Dedifferentiated amniotic fluid mesenchymal stem cell (primary cell): ENCODE measurements at regions not wholly inside any gene's neighbourhood (a gene's known extent, or its start where the extent isn't known, plus 50 kb on each side); places are given as distances from the start of the nearest gene placed in this dataset.

Source experiments
- DNase-seq: peaks from one replicate; pipeline ENCODE4 v3.0.0-alpha.2; 2016; ENCODE audit errors: extremely low spot score

GRCh38 chr5:97726106-97726505 is 543.1 kb upstream of the RIOK2 start:
- no peak for DNase-seq

DNA sequence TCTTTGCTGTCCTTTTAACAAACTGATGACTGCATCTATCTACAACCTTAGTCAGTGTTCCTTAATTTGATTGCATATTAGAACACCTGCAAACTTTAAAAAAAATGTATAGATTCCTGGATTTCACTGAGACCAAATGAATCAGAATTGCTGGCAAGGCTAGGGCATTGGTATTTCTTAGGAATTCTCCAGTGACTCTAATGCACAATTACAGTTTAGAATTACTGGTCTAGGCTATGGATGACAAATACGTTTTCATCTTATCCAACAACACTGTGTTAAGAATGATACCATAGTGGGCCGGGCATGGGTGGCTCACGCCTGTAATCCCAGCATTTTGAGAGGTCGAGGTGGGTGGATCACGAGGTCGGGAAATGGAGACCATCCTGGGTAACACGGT is 545.9 kb upstream of the RIOK2 start:
- no peak for DNase-seq

- DNase-seq: no peak
These were observed 546.9 kb upstream of the RIOK2 start for GRCh38 chr5:97729938-97730337.

DNA sequence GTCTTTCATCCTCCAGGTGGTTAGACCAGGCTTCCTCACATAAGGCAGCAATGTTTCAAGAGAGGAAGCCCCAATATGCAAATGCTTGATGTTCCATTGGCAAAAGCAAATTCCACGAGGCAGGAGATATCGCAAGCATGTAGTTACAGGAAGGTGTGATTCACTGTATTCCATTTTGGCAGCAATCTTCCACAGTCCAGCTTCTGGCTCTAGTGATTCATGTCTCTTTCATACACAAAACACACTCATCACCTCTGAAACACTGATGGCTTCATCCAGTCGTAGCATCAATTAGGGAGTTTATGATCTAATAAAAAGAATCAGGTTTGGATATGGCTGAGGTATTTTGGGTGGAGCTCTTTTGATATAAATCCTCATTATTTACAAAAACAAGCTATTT is 552.2 kb upstream of the RIOK2 start:
- DNase-seq: peak; percentile 19

- no peak for DNase-seq
These were observed 554.6 kb upstream of the RIOK2 start for GRCh38 chr5:97737608-97738007.

- DNase-seq: no peak
These were observed 562.8 kb upstream of the RIOK2 start for GRCh38 chr5:97745817-97746216.

- no peak for DNase-seq
These were observed 567.5 kb upstream of the RIOK2 start for GRCh38 chr5:97750576-97750975.

- no peak for DNase-seq
These were observed 568.5 kb upstream of the RIOK2 start for GRCh38 chr5:97751540-97751939.

GRCh38 chr5:97752871-97753270 is 569.8 kb upstream of the RIOK2 start:
- DNase-seq: no peak

- DNase-seq: no peak
These were observed 579.4 kb upstream of the RIOK2 start for GRCh38 chr5:97762483-97762882.

GRCh38 chr5:97764700-97765099 is 581.7 kb upstream of the RIOK2 start:
- no peak for DNase-seq

DNA sequence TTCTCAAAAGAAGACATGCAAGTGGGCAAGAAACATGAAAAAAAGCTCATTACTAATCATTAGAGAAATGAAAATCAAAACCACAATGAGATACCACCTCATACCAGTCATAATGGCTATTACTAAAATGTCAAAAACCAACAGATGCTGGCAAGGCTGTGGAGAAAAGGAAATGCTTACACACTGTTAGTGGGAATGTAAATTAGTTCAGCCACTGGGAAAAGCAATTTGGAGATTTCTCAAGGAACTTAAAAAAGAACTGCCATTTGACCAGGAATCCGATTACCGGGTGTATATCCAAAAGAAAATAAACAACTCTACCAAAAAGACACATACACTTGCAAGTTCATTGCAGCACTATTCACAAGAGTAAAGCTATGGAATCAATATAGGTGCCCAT is 595.4 kb upstream of the RIOK2 start:
- DNase-seq: no peak

- no peak for DNase-seq
These were observed 605.3 kb upstream of the RIOK2 start for GRCh38 chr5:97788369-97788768.

DNA sequence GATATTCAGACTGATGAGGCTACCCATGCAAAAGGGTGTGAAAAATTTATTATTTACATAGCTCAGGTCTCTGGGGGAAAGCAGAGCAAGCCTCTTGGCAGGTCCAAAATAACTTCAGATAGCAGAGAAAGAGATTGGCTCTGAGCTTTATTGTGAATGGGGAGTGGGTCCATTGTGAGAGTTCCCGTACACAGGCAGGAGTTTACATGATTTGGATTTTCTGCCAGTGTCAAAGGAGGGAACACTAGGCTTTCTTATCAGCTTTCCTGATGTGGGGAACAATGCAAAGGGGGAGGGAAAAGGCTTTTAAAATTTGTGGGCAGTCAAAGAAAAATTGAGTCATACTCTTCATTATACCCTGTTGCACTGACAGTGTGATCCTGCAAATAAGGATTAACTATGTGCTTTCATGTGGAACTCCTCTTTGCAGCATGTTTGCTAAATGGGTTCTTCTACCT is 615.0 kb upstream of the RIOK2 start:
- DNase-seq: no peak

DNA sequence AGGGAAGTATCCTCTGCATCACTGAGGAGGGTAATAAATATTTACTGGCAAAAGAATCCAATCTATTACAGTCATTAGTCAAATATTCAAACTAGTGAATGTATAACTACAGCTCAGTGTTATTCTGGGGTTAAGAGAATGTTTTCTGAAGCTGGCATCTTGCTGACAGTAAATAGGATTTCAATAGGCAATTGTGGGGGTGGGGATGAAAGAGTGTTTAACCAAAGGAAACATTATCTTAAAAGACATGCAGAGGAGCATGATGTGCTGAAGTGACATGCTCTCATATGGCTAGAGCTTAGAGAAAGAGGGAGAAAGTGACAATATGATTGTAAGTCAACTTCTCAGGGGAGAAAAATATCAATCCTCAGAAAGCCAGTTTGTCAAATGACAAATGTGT is 618.4 kb upstream of the RIOK2 start:
- no peak for DNase-seq

- no peak for DNase-seq
These were observed 637.1 kb upstream of the RIOK2 start for GRCh38 chr5:97820138-97820537.

GRCh38 chr5:97832645-97833296 is 649.7 kb upstream of the RIOK2 start:
- DNase-seq: no peak

DNA sequence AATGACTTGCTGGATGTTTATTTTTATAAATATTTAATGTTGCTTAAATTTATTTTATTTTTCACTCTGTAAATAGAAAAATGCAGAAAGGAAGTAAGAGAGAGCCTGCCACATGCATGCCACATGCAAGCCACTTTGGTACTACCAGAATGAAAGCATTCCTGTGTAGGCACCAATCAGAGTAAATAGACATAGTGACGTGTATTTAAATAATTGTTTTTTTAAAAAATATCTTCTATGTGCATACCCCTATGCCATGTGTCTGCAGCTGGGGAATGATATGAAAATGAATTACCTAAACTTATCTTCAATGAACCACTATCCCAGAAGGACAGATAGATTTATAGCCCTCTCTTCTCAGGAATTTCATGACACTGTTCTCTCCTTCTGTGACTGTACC is 651.5 kb upstream of the RIOK2 start:
- no peak for DNase-seq

DNA sequence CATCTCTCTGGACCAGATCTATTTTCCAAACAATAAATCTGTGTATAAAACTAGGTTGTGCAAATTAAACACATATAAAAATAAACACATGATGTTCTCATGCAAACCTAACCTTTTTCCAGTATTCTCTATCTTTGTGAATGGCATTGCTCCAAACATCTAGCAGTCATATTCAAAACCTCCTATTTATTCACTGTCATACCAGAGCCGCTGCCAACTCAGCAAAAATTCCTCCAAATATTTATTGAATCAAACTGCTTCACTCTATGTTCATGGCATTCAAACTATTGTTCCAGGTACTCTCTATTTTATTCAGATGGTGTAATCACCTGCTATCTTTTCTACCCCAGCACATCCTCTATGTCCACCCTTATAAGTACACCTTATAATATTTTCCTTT is 652.1 kb upstream of the RIOK2 start:
- no peak for DNase-seq

DNA sequence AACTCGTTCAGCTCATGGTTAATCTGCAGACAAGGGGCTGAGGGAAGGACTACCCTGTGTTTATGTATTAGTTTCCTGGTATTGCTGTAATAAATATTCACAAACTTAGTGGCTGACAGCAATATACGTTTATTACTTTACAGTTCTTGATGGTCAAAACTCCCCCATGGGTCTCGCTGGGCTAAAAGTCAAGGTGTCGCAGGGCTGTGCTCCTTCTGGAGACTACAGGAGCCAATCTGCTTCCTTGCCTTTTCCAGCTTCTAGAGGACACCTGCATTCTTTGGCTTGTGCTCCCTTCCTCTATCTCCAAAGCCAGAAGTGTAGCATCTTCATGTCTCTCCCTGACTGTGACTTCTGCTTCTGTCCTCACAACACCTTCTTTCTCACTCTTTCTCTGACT is 653.8 kb upstream of the RIOK2 start:
- DNase-seq: no peak

DNA sequence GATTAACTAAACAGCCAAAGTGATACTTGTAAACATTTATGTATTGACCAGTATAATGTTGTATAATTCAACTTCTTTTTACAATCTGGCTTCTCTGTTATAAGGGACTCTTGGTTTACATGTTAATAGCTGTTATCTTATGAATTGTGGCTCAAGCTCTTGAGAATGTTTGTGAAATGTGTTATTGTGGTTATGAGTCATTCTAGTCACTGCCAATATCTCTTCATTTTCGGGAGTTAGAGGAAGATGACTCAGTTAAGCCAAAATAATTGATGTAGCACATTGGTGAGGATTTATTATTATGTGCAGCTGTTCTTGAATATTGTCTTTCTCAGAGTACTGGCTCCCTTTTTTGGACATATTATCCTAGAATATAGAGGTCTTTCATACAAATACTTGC is 655.2 kb upstream of the RIOK2 start:
- DNase-seq: peak; percentile 89

GRCh38 chr5:97839341-97840086 is 656.5 kb upstream of the RIOK2 start:
- DNase-seq: no peak

DNA sequence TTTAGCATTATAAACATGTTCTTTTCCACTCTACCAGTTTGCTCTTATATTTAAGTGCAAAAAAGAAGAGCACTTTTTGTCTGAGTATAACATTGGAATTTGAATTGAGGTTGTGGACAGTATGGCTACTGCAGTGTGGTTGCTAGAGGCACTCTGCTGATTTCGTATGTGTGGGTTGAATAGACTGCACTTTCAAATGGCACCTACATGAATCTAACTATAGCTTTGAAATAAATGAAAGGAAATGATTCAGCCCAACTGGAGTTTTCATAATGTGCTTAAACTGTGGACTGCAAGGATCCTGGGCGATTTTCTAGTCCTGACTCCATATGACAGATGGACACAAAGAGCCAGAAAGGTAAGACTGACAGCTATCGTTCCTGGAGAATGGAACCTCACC is 657.6 kb upstream of the RIOK2 start:
- no peak for DNase-seq

DNA sequence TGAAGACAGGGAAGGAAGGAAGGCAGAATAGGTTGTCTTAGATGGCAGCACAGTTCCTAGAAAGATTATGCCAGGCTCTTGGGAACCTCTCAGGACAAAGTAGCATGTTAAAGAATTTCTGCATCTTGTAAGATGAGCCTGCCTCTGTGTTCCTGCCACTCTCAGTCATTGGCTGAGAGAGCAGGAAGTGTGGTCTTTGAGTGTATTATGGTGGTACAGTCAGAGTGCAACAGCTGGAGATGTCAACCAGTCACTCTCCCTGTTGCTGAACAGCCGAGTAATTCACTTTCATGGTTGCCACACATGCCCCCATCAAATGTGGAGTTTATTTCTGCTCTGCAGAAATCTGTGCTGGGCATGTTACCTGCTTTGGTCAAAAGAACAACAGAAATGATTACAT is 659.6 kb upstream of the RIOK2 start:
- DNase-seq: no peak
